NT2/D1 (cell line): ENCODE measurements at regions not wholly inside any gene's neighbourhood (a gene's known extent, or its start where the extent isn't known, plus 50 kb on each side); places are given as distances from the start of the nearest gene placed in this dataset.

Experiments
- DNase-seq: peaks from one replicate; pipeline ENCODE4 v3.0.0-alpha.2; 2011; ENCODE audit warnings: low read depth, low spot score
- H3K27me3 ChIP-seq: 2 replicates; pipeline ENCODE4 v1.6.0; 2011; ENCODE audit warnings: mild to moderate bottlenecking; ENCODE audit not compliant: insufficient read length, insufficient read depth
- H3K36me3 ChIP-seq: 2 replicates; pipeline ENCODE4 v1.6.1; 2011; ENCODE audit warnings: mild to moderate bottlenecking, low read length, mixed read lengths; ENCODE audit not compliant: insufficient read depth, insufficient read length
- H3K4me1 ChIP-seq: 2 replicates; pipeline ENCODE4 v1.5.1; 2011; ENCODE audit not compliant: insufficient read depth, insufficient read length
- H3K4me3 ChIP-seq: 2 replicates; pipeline ENCODE4 v1.5.1; 2011; ENCODE audit warnings: low read depth; ENCODE audit not compliant: insufficient read length
- H3K9ac ChIP-seq: 2 replicates; pipeline ENCODE4 v1.6.0; 2011; ENCODE audit warnings: low read depth; ENCODE audit not compliant: insufficient read length
- H3K9me3 ChIP-seq: 2 replicates; pipeline ENCODE4 v1.5.1; 2011; ENCODE audit warnings: mild to moderate bottlenecking, low read length; ENCODE audit not compliant: insufficient read depth
- SUZ12 ChIP-seq: IDR thresholded peaks from 2 replicates; pipeline ENCODE4 v1.6.1; 2011; ENCODE audit not compliant: insufficient read length, insufficient read depth; ENCODE audit errors: extremely low read depth
- YY1 ChIP-seq: IDR thresholded peaks from 2 replicates; pipeline ENCODE4 v1.6.1; 2011; ENCODE audit not compliant: insufficient read length, insufficient read depth
- ZNF274 ChIP-seq: IDR thresholded peaks from 2 replicates; pipeline ENCODE4 v1.6.1; 2011; ENCODE audit warnings: mild to moderate bottlenecking, low read depth, low read length

DNA sequence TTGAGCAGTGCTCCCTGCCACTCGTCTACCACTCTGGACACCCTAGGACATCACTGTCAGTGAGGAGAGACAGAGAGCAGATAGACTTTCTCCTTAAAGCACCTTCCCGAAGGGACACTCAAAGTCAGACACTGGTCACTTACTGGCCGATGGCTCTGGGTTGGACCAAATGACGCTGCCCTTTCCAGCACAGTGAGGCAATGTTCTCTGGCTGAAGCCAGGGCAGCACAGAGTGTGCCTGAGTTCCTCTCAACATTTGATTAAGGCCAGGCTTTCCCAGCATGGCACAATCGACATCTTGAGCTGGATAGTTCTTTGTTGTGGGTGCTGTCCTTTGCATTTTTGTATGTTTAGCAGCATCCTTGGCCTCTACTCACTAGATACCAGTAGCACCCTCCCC is 206.2 kb downstream of the CSNK2A3 start:
- Histone ChIP-seq H3K36me3 (no peaks in the 10 kb centered on the region), H3K9ac (no peak overlapping the region), H3K27me3 (no peaks in the 10 kb centered on the region), H3K9me3 (peaks cover 16% of the 10 kb centered on the region; the same call in 1 of the 2 replicates), H3K4me3 (no peak overlapping the region), H3K4me1 (no peaks in the 10 kb centered on the region)
- no peak for DNase-seq
- no peak for TF ChIP-seq YY1
- no peak for TF ChIP-seq SUZ12
- TF ChIP-seq ZNF274: no peak

DNA sequence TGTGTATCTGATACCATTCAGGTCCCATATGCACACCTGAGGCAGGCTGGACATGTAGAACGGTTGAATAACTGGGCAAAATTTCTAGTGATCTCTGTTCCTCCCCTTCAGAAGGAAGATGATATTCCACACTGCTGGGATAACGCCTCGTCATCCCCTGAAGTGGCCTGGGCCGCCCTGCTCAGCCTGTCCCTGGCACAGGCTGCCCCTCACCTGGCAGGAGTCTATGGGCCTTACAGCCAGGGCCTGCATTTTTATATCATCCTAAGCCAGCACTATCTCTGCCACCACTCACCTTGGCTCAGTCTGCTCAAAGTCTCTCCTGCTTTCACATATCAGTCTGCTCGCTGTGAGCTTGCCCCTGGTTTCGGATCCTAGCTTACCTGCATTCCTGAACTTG is 209.2 kb downstream of the CSNK2A3 start:
- TF ChIP-seq SUZ12 (no peak), ZNF274 (no peak), YY1 (no peak)
- no peak for DNase-seq
- H3K4me3 ChIP-seq: no peak overlapping the region

DNA sequence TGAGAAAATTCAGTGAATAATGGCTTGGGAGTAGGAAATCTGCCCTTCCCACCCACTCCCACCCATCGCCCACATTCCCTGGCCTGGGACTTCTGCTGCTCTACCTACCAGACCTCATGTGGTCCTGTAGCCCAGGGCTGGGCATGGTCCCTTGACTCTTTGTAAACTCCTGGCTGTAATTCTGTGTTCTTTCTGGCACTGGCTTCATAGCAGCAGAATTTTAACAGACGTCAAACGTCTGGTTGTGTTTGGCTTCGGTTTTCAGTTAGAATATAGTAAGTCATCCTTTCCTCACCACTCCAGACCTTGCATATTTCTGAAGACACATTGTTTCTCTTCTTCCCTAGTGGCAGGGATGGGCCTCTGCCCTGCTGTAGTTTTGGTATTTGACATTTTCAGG is 210.6 kb downstream of the CSNK2A3 start:
- Histone ChIP-seq H3K27me3 (no peaks in the 10 kb centered on the region), H3K36me3 (no peaks in the 10 kb centered on the region), H3K4me3 (no peak overlapping the region), H3K9ac (no peak overlapping the region), H3K9me3 (peaks cover 12% of the 10 kb centered on the region; the same call in 1 of the 2 replicates), H3K4me1 (no peaks in the 10 kb centered on the region)
- no peak for DNase-seq
- TF ChIP-seq YY1: no peak
- no peak for TF ChIP-seq ZNF274

More for the DNA sequence above, 209.2 kb downstream of the CSNK2A3 start:
- H3K36me3 ChIP-seq: no peaks in the 10 kb centered on the region
- no peaks in the 10 kb centered on the region for H3K4me1 ChIP-seq
- no peaks in the 10 kb centered on the region for H3K27me3 ChIP-seq
- peaks cover 16% of the 10 kb centered on the region; the same call in 1 of the 2 replicates for H3K9me3 ChIP-seq
- no peak overlapping the region for H3K9ac ChIP-seq

DNA sequence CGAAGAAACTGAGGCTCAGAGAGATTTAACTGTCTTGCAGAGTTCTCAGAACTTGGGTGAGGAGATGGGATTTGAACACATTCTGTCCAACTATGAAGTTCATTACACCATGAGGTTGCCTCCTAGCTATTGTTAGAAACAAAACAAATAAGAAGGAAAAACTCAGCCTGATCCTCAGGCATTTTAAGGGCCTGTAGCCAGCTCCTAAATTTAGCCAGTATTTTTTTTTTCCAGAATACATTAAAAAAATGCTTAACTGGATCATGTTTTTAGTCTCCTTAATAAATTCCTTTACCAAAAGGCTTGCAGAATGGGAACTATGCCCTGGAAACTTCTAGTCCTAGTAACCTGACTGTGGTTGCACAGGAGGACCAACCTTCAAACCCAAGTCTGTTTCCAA is 212.0 kb downstream of the CSNK2A3 start:
- no peak for DNase-seq
- Histone ChIP-seq H3K27me3 (no peaks in the 10 kb centered on the region), H3K36me3 (no peaks in the 10 kb centered on the region)

DNA sequence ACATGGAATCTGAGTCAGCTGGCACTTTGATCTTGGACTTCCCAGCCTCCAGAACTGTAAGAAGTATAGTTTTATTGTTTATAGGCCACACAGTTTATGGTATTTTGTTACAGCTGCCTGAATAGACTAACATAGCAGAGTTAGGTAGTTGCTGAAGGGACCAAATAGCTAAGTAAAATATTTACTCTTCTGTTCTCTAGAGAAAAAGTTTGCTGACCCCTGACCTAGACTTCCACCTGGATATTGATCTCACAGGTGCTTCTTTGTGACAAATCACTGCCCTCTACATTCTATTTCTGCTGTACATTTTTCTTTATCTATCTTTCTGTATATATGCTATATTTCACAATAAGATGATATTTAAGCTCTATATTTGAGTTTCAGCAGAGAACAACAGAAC is 212.5 kb downstream of the CSNK2A3 start:
- TF ChIP-seq YY1: no peak
- no peak for TF ChIP-seq SUZ12
- no peak for TF ChIP-seq ZNF274
- H3K27me3 ChIP-seq: no peaks in the 10 kb centered on the region
- no peaks in the 10 kb centered on the region for H3K9me3 ChIP-seq
- no peak overlapping the region for H3K9ac ChIP-seq
- H3K4me1 ChIP-seq: no peaks in the 10 kb centered on the region
- H3K4me3 ChIP-seq: no peak overlapping the region
- H3K36me3 ChIP-seq: no peaks in the 10 kb centered on the region
- DNase-seq: no peak

More for the DNA sequence above, 212.0 kb downstream of the CSNK2A3 start:
- TF ChIP-seq SUZ12 (no peak), YY1 (no peak), ZNF274 (no peak)
- Histone ChIP-seq H3K9me3 (no peaks in the 10 kb centered on the region), H3K4me1 (no peaks in the 10 kb centered on the region), H3K9ac (no peak overlapping the region), H3K4me3 (no peak overlapping the region)

DNA sequence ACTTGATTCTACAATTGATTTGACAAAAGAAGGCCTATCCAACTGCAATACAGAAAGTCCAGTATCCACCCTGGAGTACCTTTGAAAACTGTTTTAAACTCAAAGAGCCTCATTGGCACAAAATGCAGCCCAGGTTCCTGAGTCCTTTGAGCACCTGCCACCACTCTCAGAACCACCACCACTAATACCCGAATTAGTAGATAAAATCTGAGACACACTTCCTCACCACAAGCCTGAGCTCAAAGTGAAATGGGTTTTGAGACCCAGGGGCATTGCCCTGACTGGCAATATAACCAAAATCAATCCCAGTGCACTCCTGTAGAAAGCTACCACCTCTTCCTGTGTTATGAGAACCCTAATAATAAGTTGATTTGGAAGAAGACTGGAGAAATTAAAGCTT is 215.7 kb downstream of the CSNK2A3 start:
- no peaks in the 10 kb centered on the region for H3K4me1 ChIP-seq
- H3K4me3 ChIP-seq: no peak overlapping the region
- no peak for DNase-seq
- H3K9me3 ChIP-seq: no peaks in the 10 kb centered on the region
- H3K36me3 ChIP-seq: no peaks in the 10 kb centered on the region
- H3K27me3 ChIP-seq: no peaks in the 10 kb centered on the region
- H3K9ac ChIP-seq: no peak overlapping the region
- TF ChIP-seq YY1: no peak
- no peak for TF ChIP-seq SUZ12
- TF ChIP-seq ZNF274: no peak

DNA sequence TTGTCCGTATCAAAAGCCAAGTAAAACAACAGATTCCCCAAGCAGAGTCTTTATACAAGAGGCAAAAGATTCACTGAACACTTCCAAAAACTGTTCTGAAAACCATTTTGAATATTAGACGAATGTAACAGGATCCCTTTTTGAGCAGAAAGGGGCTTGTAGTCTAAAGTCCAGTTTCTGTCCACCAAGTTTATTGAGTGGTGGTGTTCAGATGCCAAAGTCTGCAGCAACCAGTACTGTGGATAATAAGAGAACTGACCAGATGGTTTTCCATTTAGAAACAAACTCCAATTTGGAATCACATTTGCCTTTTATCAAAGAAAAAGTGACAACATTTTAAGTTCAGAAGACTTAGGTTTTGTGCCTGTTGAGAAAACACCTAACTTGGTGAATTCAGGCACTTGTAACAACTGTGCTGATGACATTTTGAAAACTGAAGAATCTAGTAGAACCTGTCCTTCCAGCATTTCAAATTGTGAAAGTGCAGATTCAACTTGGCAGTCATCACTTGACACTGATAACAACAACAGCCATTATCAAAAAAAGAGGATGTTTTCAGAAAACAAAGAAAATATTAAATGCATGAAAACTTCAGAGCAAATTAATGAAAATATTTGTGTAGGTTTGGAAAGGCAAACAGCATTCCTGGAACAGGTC is 217.1 kb downstream of the CSNK2A3 start:
- Histone ChIP-seq H3K9me3 (no peaks in the 10 kb centered on the region), H3K27me3 (no peaks in the 10 kb centered on the region), H3K36me3 (no peaks in the 10 kb centered on the region), H3K9ac (no peak overlapping the region), H3K4me3 (no peak overlapping the region), H3K4me1 (no peaks in the 10 kb centered on the region)
- DNase-seq: no peak
- TF ChIP-seq ZNF274 (no peak), SUZ12 (no peak), YY1 (no peak)
